ENCODE measurements at regions not wholly inside any gene's neighbourhood (a gene's known extent, or its start where the extent isn't known, plus 50 kb on each side); places are given as distances from the start of the nearest gene placed in this dataset.

DNA sequence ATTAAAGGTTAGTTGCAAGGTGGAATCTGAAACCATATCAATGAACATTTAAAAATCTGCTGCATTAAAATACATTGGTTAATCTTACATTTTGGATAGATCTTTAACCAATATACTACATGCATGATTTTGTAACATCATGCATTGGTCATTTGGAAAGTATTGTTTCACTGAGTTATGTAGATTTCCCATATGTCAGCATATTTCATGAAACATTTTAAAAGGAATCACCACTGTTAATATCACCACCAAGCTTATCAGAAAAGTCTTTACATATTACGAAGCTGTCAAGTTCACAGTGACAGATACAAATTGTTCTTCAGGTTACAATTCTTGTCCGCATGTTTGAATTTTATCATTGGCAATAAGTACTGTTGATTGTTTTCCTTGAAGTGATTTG is 89.9 kb upstream of the ADGRL2 start:
- no peaks in the 10 kb centered on the region for H3K27me3 Mint-ChIP-seq (ENCODE audit: low read depth)
- no peaks in the 10 kb centered on the region for H3K36me3 Mint-ChIP-seq (ENCODE audit: low read depth)
- CTCF ChIA-PET: no interaction called here
- no peak overlapping the region for H3K27ac Mint-ChIP-seq
- DNase-seq: no peak
- H3K4me3 Mint-ChIP-seq: no peak overlapping the region
- H3K4me1 Mint-ChIP-seq (ENCODE audit: low read depth): no peaks in the 10 kb centered on the region
- no peaks in the 10 kb centered on the region for H3K9me3 Mint-ChIP-seq
- intact Hi-C loops (cut with micrococcal nuclease): no loop called here

DNA sequence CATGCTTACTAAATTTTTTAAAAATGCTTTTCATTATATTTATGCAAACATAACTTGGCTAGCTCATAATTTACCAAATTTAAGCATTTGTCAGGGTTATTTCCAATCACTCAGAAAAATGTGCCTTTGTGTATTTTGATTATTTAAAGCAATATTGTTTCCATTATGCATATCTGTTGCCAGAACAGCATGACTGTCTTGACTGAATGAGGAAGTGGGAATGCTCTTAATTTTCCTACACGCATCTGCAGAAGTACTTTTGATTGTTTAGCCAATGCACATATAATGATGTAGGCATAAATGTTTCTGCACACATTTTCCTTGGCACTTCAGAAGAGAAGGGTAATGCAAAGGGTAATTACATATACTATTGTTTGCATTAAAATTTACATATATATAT is 92.5 kb upstream of the ADGRL2 start:
- CTCF ChIA-PET: no interaction called here
- H3K4me3 Mint-ChIP-seq: no peak overlapping the region
- H3K27me3 Mint-ChIP-seq (ENCODE audit: low read depth): no peaks in the 10 kb centered on the region
- H3K36me3 Mint-ChIP-seq (ENCODE audit: low read depth): no peaks in the 10 kb centered on the region
- no peak for DNase-seq
- no peaks in the 10 kb centered on the region for H3K9me3 Mint-ChIP-seq
- no peaks in the 10 kb centered on the region for H3K4me1 Mint-ChIP-seq (ENCODE audit: low read depth)
- intact Hi-C loops (cut with micrococcal nuclease): no loop called here
- no peak overlapping the region for H3K27ac Mint-ChIP-seq

DNA sequence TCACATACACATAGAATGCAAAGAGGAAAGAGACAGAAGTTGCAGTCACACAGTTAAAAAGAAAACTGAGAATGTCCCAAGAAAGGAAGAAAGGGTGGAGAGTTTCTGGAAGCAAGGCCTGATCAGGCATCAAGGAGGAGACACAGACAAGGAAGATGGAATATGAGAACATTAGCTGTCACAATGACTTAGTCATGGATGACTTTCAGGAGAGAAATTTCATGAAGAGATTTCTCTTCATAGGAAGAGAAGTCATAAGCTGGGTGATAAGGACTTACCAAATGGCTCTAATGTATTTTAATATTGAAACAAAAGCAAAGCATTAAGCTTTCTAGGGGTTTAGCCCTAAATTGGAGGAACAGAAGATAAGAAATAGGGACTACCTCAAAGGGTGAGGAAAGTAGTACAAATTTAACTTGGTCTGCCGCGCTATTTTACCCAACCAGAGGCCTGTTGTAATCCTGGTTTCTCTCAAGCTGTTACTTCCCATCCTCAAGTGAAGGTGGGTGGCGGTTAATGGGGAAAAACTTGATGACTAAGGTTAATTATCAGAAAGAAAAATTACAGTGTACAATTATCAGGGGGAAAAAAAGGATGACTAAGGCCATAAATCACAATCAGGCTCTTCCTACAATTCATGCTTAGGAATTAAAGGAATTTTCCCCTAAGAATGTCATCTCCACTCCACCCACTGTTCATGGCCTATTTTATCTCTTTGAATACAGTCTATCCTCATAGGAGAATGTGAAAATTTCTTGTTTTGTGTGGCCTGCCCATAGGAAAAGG is 93.9 kb upstream of the ADGRL2 start:
- intact Hi-C loops (cut with micrococcal nuclease): no loop called here
- Mint-ChIP-seq H3K36me3 (ENCODE audit: low read depth) (no peaks in the 10 kb centered on the region), H3K27ac (no peak overlapping the region), H3K4me1 (ENCODE audit: low read depth) (no peaks in the 10 kb centered on the region), H3K9me3 (no peaks in the 10 kb centered on the region), H3K4me3 (no peak overlapping the region), H3K27me3 (ENCODE audit: low read depth) (peaks cover 2% of the 10 kb centered on the region)
- CTCF ChIA-PET: no interaction called here
- no peak for DNase-seq

DNA sequence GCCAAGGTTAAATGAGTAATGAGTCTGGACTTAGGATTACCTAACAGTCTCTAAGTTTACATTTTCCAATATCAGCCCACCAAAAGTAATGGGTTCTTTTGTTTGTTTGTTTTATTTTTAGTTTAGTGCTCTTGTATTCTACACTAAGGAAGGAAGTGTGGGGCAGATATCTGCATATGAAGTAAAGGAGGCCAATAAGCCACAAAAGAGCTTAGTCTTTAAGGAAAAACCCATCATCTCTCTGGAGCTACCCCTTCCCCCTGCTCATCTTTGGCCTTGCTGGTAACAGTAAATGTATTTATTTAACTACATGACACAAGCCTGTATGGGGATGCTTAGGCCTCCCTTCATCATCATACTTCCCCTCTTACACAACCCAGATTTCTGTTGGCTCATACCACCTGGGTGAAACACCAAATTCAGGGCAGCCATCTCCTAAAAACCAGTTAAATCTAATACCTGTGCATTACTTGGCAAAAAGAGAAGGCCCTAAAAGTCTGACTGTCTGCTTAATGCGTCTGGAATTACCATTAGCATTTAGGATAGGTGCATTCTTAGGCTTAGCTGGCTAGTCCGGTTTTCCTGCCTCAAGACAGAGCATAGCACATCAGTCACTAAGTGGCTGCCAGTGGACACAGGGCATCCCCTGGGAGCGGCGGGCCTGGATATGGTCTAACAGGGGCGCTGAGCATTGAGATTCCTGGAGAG is 96.8 kb upstream of the ADGRL2 start:
- intact Hi-C loops (cut with micrococcal nuclease): no loop called here
- CTCF ChIA-PET: no interaction called here
- no peaks in the 10 kb centered on the region for H3K9me3 Mint-ChIP-seq
- peaks cover 2% of the 10 kb centered on the region for H3K27me3 Mint-ChIP-seq (ENCODE audit: low read depth)
- no peak overlapping the region for H3K4me3 Mint-ChIP-seq
- DNase-seq: no peak
- H3K36me3 Mint-ChIP-seq (ENCODE audit: low read depth): no peaks in the 10 kb centered on the region
- H3K4me1 Mint-ChIP-seq (ENCODE audit: low read depth): no peaks in the 10 kb centered on the region
- H3K27ac Mint-ChIP-seq: no peak overlapping the region

- H3K4me3 Mint-ChIP-seq: no peak overlapping the region
- H3K27me3 Mint-ChIP-seq (ENCODE audit: low read depth): peaks cover 2% of the 10 kb centered on the region
- H3K36me3 Mint-ChIP-seq (ENCODE audit: low read depth): no peaks in the 10 kb centered on the region
- no peaks in the 10 kb centered on the region for H3K9me3 Mint-ChIP-seq
- H3K27ac Mint-ChIP-seq: no peak overlapping the region
- intact Hi-C loops (cut with micrococcal nuclease): no loop called here
- no peak for DNase-seq
- CTCF ChIA-PET: no interaction called here
- H3K4me1 Mint-ChIP-seq (ENCODE audit: low read depth): no peaks in the 10 kb centered on the region
Observed at GRCh38 chr1:81703391-81703755, 97.4 kb upstream of the ADGRL2 start.

DNA sequence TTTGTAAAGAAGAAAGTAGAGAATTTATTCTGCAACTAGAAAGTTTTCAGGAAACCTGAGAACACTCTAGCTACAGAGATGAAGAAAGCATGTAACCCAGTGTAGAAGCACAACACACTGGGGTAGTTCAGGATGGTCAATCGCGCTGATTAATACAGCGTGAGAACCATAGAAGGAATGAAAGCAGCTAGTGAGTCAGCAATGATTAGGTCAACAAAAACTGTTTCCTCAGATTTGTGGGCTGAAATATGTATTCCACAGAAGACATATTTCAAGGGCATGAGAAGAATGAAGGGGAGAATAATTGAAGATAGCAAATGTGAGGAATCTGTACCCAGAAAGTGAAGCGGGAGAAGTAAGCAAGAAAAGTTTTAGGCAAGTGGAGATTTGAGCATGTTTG is 97.8 kb upstream of the ADGRL2 start:
- Mint-ChIP-seq H3K27ac (no peak overlapping the region), H3K36me3 (ENCODE audit: low read depth) (no peaks in the 10 kb centered on the region), H3K9me3 (no peaks in the 10 kb centered on the region), H3K4me3 (no peak overlapping the region), H3K27me3 (ENCODE audit: low read depth) (peaks cover 2% of the 10 kb centered on the region), H3K4me1 (ENCODE audit: low read depth) (no peaks in the 10 kb centered on the region)
- DNase-seq: no peak
- intact Hi-C loops (cut with micrococcal nuclease): no loop called here
- CTCF ChIA-PET: interaction anchor here (0.6 kb wide), 1 partner anchor 512 kb away, joined by 3 read pairs; no protein-coding TSS in a partner anchor

DNA sequence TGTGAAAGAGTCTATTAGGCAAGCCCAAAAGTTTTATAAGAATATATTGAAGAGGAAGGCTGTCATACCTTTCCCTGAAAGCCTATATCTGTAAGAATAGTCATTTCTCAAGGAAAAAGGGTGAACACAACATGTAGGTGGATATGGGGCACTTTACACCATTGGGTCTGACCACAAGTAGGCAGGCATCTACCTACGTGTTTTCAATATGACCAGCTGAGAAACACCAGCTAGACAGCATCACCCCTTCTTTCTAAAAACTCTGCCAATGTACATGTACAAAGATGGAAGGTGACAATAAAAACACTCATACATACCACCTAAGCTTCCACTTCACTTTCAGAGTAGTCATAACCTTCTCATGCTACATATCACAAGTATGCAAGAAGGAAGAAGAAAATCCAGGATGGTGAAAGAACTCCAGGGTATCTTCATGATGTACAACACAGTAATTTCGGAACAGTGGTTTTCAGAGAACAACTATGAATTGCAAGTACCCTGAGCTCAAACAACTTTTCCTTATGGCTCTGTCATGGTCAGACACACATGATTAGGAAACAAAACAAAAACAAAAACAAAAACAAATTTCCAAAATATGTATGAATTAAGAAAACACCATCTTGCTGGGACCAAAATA is 98.5 kb upstream of the ADGRL2 start:
- Mint-ChIP-seq H3K27me3 (ENCODE audit: low read depth) (peaks cover 2% of the 10 kb centered on the region), H3K9me3 (peaks cover 1% of the 10 kb centered on the region), H3K27ac (no peak overlapping the region), H3K4me1 (ENCODE audit: low read depth) (no peaks in the 10 kb centered on the region), H3K36me3 (ENCODE audit: low read depth) (no peaks in the 10 kb centered on the region), H3K4me3 (no peak overlapping the region)
- intact Hi-C loops (cut with micrococcal nuclease): no loop called here
- DNase-seq: no peak
- CTCF ChIA-PET: interaction anchor here (0.6 kb wide), 1 partner anchor 512 kb away, joined by 3 read pairs; no protein-coding TSS in a partner anchor

GRCh38 chr1:81700728-81701470 is 99.8 kb upstream of the ADGRL2 start:
- H3K27me3 Mint-ChIP-seq (ENCODE audit: low read depth): peaks cover 2% of the 10 kb centered on the region
- no peaks in the 10 kb centered on the region for H3K36me3 Mint-ChIP-seq (ENCODE audit: low read depth)
- intact Hi-C loops (cut with micrococcal nuclease): no loop called here
- DNase-seq: no peak
- no peak overlapping the region for H3K27ac Mint-ChIP-seq
- H3K4me3 Mint-ChIP-seq: no peak overlapping the region
- CTCF ChIA-PET: interaction anchor here (0.6 kb wide), 1 partner anchor 67 kb away, joined by 3 read pairs; no protein-coding TSS in a partner anchor
- H3K4me1 Mint-ChIP-seq (ENCODE audit: low read depth): no peaks in the 10 kb centered on the region
- peaks cover 1% of the 10 kb centered on the region for H3K9me3 Mint-ChIP-seq

DNA sequence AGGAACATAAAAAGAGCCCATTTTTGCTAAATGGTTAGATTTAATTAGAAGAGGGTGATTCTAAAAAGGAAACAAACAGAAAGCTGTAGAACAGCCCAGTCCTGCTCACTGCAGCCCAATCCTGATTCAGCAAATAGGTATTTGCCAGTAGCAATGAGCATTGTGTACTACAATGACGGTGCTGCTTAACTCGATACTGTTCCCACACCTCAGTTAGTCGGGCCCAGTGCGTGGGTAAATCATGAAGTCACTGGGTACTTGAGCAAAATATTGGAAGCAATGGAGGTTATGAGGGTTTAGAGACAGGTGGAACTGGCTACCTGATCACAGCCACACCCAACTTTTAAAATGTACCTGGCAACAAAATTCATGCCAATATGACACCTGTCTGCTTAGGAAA is 101.5 kb upstream of the ADGRL2 start:
- Mint-ChIP-seq H3K4me3 (no peak overlapping the region), H3K4me1 (ENCODE audit: low read depth) (no peaks in the 10 kb centered on the region), H3K9me3 (peaks cover 1% of the 10 kb centered on the region), H3K27me3 (ENCODE audit: low read depth) (peaks cover 2% of the 10 kb centered on the region), H3K27ac (no peak overlapping the region), H3K36me3 (ENCODE audit: low read depth) (no peaks in the 10 kb centered on the region)
- CTCF ChIA-PET: no interaction called here
- intact Hi-C loops (cut with micrococcal nuclease): no loop called here
- no peak for DNase-seq

DNA sequence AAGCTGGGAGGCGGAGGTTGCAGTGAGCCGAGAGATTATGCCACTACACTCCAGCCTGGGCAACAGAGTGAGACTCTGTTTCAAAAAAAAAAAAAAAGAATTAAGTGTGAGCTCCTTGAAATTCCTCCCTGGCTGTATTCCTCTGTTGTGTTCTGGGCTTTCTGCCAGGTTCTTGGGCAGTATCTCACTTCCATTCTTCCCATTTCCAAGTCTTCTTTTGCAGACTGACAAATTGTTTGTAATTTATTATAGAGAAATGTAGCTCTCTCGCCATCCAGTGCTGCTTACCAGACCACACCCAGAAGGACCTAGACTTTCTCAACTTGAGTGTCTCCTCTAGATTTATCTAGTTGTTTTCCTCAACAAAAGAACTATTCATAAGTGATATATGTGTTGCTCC is 105.0 kb upstream of the ADGRL2 start:
- Mint-ChIP-seq H3K27ac (no peak overlapping the region), H3K4me3 (no peak overlapping the region), H3K36me3 (ENCODE audit: low read depth) (no peaks in the 10 kb centered on the region), H3K27me3 (ENCODE audit: low read depth) (peaks cover 2% of the 10 kb centered on the region), H3K4me1 (ENCODE audit: low read depth) (no peaks in the 10 kb centered on the region), H3K9me3 (peaks cover 1% of the 10 kb centered on the region)
- no peak for DNase-seq
- CTCF ChIA-PET: interaction anchor here (0.6 kb wide), 1 partner anchor 281 kb away, joined by 3 read pairs; no protein-coding TSS in a partner anchor
- intact Hi-C loops (cut with micrococcal nuclease): no loop called here

GRCh38 chr1:81693316-81693715 is 107.4 kb upstream of the ADGRL2 start:
- peaks cover 2% of the 10 kb centered on the region for H3K27me3 Mint-ChIP-seq (ENCODE audit: low read depth)
- H3K4me1 Mint-ChIP-seq (ENCODE audit: low read depth): no peaks in the 10 kb centered on the region
- no peak overlapping the region for H3K4me3 Mint-ChIP-seq
- CTCF ChIA-PET: no interaction called here
- DNase-seq: no peak
- H3K27ac Mint-ChIP-seq: no peak overlapping the region
- no peaks in the 10 kb centered on the region for H3K36me3 Mint-ChIP-seq (ENCODE audit: low read depth)
- H3K9me3 Mint-ChIP-seq: peaks cover 4% of the 10 kb centered on the region
- intact Hi-C loops (cut with micrococcal nuclease): no loop called here

GRCh38 chr1:81690676-81691453 is 109.9 kb upstream of the ADGRL2 start:
- H3K36me3 Mint-ChIP-seq (ENCODE audit: low read depth): no peaks in the 10 kb centered on the region
- intact Hi-C loops (cut with micrococcal nuclease): no loop called here
- no peak overlapping the region for H3K27ac Mint-ChIP-seq
- DNase-seq: no peak
- peaks cover 2% of the 10 kb centered on the region for H3K27me3 Mint-ChIP-seq (ENCODE audit: low read depth)
- no peaks in the 10 kb centered on the region for H3K4me1 Mint-ChIP-seq (ENCODE audit: low read depth)
- CTCF ChIA-PET: no interaction called here
- peaks cover 5% of the 10 kb centered on the region for H3K9me3 Mint-ChIP-seq
- H3K4me3 Mint-ChIP-seq: no peak overlapping the region
